HepG2 (cell line): ENCODE measurements at regions not wholly inside any gene's neighbourhood (a gene's known extent, or its start where the extent isn't known, plus 50 kb on each side); places are given as distances from the start of the nearest gene placed in this dataset.

ENCODE experiments used
- ATAC-seq: fragments of 200-7000 bp; cut with Tn5 transposase; 3 replicates; pipeline ENCODE4 v1.9.1; 2020; ENCODE audit warnings: mild to moderate bottlenecking, moderate library complexity
- BruUV-seq: library from RNA; stranded (reverse); fragments of 400-500 nt; replicated peaks from 2 replicates; lab custom pipeline; 2021; lab: Mats Ljungman, UMichigan
- CTCF ChIA-PET: fragments of 300-600 bp; formaldehyde crosslinking; extraction: SDS; loops from one replicate; lab custom pipeline; 2021; ENCODE audit warnings: low total read pairs, inconsistent platforms, low intra/inter-chr PET ratio; lab: Yijun Ruan, JAX
- POLR2A ChIA-PET: fragments of 350-600 bp; sonication (Branson Sonifier 250); formaldehyde crosslinking; loops from one replicate; lab custom pipeline; 2020; ENCODE audit warnings: antibody characterized with exemption, inconsistent platforms; lab: Yijun Ruan, JAX
- DNase-seq: peaks from one replicate; pipeline ENCODE4 v3.0.0-alpha.2; 2015; ENCODE audit warnings: low spot score
- FAIRE-seq: peaks from 3 replicates; lab custom pipeline; 2011; peaks lifted over from hg19 to GRCh38; lab: Jason Lieb, UNC
- H2AFZ ChIP-seq: one replicate; pipeline ENCODE4 v1.6.1; 2011; ENCODE audit warnings: low read length, inconsistent platforms
- H3K27ac ChIP-seq: fragments of 300-600 bp; 3 replicates; pipeline ENCODE4 v1.8.0; 2011; ENCODE audit warnings: mixed run types, mild to moderate bottlenecking, mixed read lengths, low read length, inconsistent platforms; ENCODE audit not compliant: insufficient read depth; ENCODE audit errors: extremely low read length
- H3K27me3 ChIP-seq, 2 experiments: fragments of 200-600 bp in 1 of 2; 2 replicates in 1 of 2; 3 replicates in 1 of 2; pipeline versions ENCODE4 v1.6.0 to v1.8.0; 2011; ENCODE audit warnings: low read length in 2 of 2, mild to moderate bottlenecking in 2 of 2, moderate library complexity in 2 of 2, inconsistent platforms in 1 of 2; ENCODE audit not compliant: insufficient read depth in 2 of 2, control insufficient read depth in 1 of 2
- H3K36me3 ChIP-seq, 2 experiments: fragments of 200-600 bp in 1 of 2; replicated peaks in 1 of 2; 2 replicates in 1 of 2; 3 replicates in 1 of 2; pipeline versions ENCODE4 v1.5.1 to v1.8.0; 2011; ENCODE audit warnings: low read length in 2 of 2, inconsistent platforms in 1 of 2; ENCODE audit not compliant: insufficient read depth in 2 of 2, control insufficient read depth in 1 of 2
- H3K4me1 ChIP-seq: 2 replicates; pipeline ENCODE4 v1.5.1; 2012; ENCODE audit warnings: low read length, inconsistent platforms; ENCODE audit not compliant: insufficient read depth
- H3K4me2 ChIP-seq: 2 replicates; pipeline ENCODE4 v1.6.0; 2011; ENCODE audit warnings: low read depth, low read length, inconsistent platforms
- H3K4me3 ChIP-seq, 3 experiments: fragments of 200-600 bp in 1 of 3; sonication (generic), shearing (Covaris generic) in 1 of 3; replicated peaks in 1 of 3; 2 replicates each; pipeline ENCODE4 v1.5.1; 2011 to 2016; ENCODE audit warnings: low read length in 3 of 3, inconsistent platforms in 2 of 3, low read depth in 2 of 3, mild to moderate bottlenecking in 2 of 3, control low read depth in 1 of 3, mixed read lengths in 1 of 3; ENCODE audit not compliant: insufficient read depth in 1 of 3
- H3K79me2 ChIP-seq: one replicate; pipeline ENCODE4 v1.6.1; 2011; ENCODE audit warnings: low read length, inconsistent platforms; ENCODE audit not compliant: insufficient read depth
- H3K9ac ChIP-seq: 2 replicates; pipeline ENCODE4 v1.6.0; 2011; ENCODE audit warnings: mild to moderate bottlenecking, low read depth, low read length, inconsistent platforms; ENCODE audit not compliant: insufficient read depth
- H3K9me3 ChIP-seq: 2 replicates; pipeline ENCODE4 v1.5.1; 2012; ENCODE audit warnings: mild to moderate bottlenecking, low read length
- H4K20me1 ChIP-seq: 2 replicates; pipeline ENCODE4 v1.6.0; 2011; ENCODE audit warnings: inconsistent platforms, mild to moderate bottlenecking, low read length, moderate library complexity; ENCODE audit not compliant: insufficient read depth
- CAMTA2 ChIP-seq: sonication (generic); formaldehyde crosslinking; IDR thresholded peaks from 2 replicates; pipeline ENCODE4 v1.4.0; 2020; ENCODE audit warnings: mild to moderate bottlenecking, missing genetic modification reagents, borderline replicate concordance
- CBFB ChIP-seq: sonication (generic); formaldehyde crosslinking; IDR thresholded peaks from 2 replicates; pipeline ENCODE4 v1.4.0; 2020; ENCODE audit warnings: missing genetic modification reagents
- CREB1 ChIP-seq, 2 experiments: fragments of 450-650 bp in 1 of 2; IDR thresholded peaks; 2 replicates each; pipeline ENCODE4 v1.6.1; 2016 to 2017; ENCODE audit warnings: control low read depth in 1 of 2, mild to moderate bottlenecking in 1 of 2, missing compliant biosample characterization in 1 of 2, missing genetic modification characterization in 1 of 2
- KDM6A ChIP-seq: IDR thresholded peaks from 2 replicates; pipeline ENCODE4 v1.6.1; 2016; ENCODE audit warnings: low read depth
- PPARG ChIP-seq: conservative IDR thresholded peaks from 2 replicates; pipeline ENCODE4 v1.6.1; 2016; ENCODE audit warnings: missing biosample characterization, missing genetic modification reagents
- SNAPC2 ChIP-seq: sonication (generic); formaldehyde crosslinking; IDR thresholded peaks from 2 replicates; pipeline ENCODE4 v1.8.1; 2022; ENCODE audit warnings: mild to moderate bottlenecking, missing genetic modification reagents
- SOX13 ChIP-seq, 3 experiments: fragments of 450-650 bp in 1 of 3; sonication (generic) in 1 of 3; formaldehyde crosslinking in 1 of 3; IDR thresholded peaks in 2 of 3; conservative IDR thresholded peaks in 1 of 3; 2 replicates each; pipeline versions ENCODE4 v1.5.0 to v1.6.1; 2016 to 2020; ENCODE audit warnings: antibody characterized with exemption in 1 of 3, mild to moderate bottlenecking in 1 of 3, missing compliant biosample characterization in 1 of 3, missing genetic modification reagents in 1 of 3, moderate library complexity in 1 of 3
- ZNF570 ChIP-seq: sonication (generic); formaldehyde crosslinking; IDR thresholded peaks from 2 replicates; pipeline ENCODE4 v1.4.0; 2020; ENCODE audit warnings: mild to moderate bottlenecking, missing genetic modification reagents, borderline replicate concordance
- ZNF839 ChIP-seq: sonication (generic); formaldehyde crosslinking; IDR thresholded peaks from 2 replicates; pipeline ENCODE4 v1.4.0; 2020; ENCODE audit warnings: missing genetic modification reagents, mild to moderate bottlenecking, borderline replicate concordance
- WGBS: methylation state at CpG from one replicate; pipeline ENCODE4 v1.1.6; 2017; ENCODE audit warnings: low lambda C conversion rate; 5-methylcytosine and 5-hydroxymethylcytosine counted together
- in situ Hi-C: cut with HindIII; loops from 2 replicates; pipeline ENCODE4 v1.10.0; 2017; ENCODE audit warnings: low pct_unique_long_range_greater_than_20kb; ENCODE audit not compliant: extremely low pct_ligation_motif_present
- intact Hi-C: fragments of 100-400 bp; cut with micrococcal nuclease; formaldehyde crosslinking; loops from one replicate; pipeline ENCODE4 v1.10.0; 2022; ENCODE audit not compliant: unreplicated experiment
- TF ChIP-seq, protein P1 (sequence below): sonication (generic); formaldehyde crosslinking; IDR thresholded peaks from 2 replicates; pipeline ENCODE4 v1.4.0; 2020; ENCODE audit warnings: missing genetic modification reagents
- TF ChIP-seq, protein P2 (sequence below): sonication (generic); formaldehyde crosslinking; IDR thresholded peaks from 2 replicates; pipeline ENCODE4 v1.4.0; 2020; ENCODE audit warnings: missing genetic modification reagents

DNA sequence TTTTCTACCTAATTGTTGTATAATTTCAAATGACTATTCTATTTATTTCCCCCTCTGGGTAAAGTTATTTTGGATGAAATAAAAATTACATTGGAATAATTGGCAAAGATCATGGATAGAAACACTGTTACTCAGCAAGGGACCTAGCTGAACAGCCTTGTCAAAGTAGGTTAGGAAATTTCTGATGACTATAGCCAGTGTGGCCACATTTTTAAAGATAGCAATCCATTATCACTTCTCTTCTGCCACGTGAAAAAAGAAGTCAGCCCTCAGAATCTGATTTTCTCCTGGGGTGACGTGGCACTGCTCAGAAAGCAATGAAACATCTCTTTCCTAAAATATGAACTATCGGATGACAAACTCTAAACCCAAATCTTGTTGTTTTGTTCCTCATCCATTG, 784.2 kb upstream of the RIOK2 start:
- Histone ChIP-seq H3K4me2 (no peak overlapping the region), H3K9ac (no peak overlapping the region), H3K9me3 (no peaks in the 10 kb centered on the region), H3K4me1 (no peaks in the 10 kb centered on the region), H2AFZ (no peak overlapping the region), H3K36me3 (no peaks in the 10 kb centered on the region), H3K4me3 (no peak overlapping the region), H3K27me3 (no peaks in the 10 kb centered on the region), H4K20me1 (no peaks in the 10 kb centered on the region), H3K79me2 (no peaks in the 10 kb centered on the region), H3K27ac (no peak overlapping the region)
- BruUV-seq = no TSS peak
- 8% methylated on average over 3 of the region's 3 CpGs for WGBS
- ChIA-PET CTCF (no interaction called here), POLR2A (no interaction called here)
- TF ChIP-seq ZNF839 (CRISPR knock-in tag) (no peak), PPARG (no peak), CREB1 (IDR thresholded peaks at IDR 0.05) (peak; percentile 36; the same call in 1 of the 2 replicates), CREB1 (CRISPR knock-in tag; IDR thresholded peaks at IDR 0.05) (no peak)
- TF ChIP-seq, protein P1, sequence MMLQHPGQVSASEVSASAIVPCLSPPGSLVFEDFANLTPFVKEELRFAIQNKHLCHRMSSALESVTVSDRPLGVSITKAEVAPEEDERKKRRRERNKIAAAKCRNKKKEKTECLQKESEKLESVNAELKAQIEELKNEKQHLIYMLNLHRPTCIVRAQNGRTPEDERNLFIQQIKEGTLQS = no peak
- intact Hi-C loops = no loop called here
- DNase-seq = no peak
- ATAC-seq = no peak
- FAIRE-seq = no peak
- in situ Hi-C loops = no loop called here

DNA sequence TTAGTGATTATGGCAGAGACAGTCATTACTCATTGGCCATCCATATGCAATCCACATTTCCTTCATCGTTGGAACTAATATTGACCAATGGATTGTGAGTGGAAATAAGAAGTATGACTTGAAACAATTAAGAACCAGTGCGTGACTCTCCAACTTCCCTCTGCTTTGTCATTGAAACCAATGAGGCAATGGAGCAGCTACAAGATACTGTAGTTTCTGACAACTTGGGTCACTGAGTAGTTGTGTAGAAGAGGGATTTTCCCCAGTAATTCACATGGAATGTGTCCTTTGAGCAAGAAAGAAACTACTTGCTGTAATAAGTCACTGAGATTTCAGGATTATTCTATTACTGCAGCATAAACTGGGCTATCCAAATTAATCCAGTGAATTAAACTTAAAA, 785.3 kb upstream of the RIOK2 start:
- Histone ChIP-seq H3K4me3 (no peak overlapping the region), H3K9me3 (no peaks in the 10 kb centered on the region), H3K4me1 (no peaks in the 10 kb centered on the region), H3K27me3 (no peaks in the 10 kb centered on the region), H3K9ac (no peak overlapping the region), H3K79me2 (no peaks in the 10 kb centered on the region), H2AFZ (no peak overlapping the region), H3K4me2 (no peak overlapping the region), H3K27ac (no peak overlapping the region), H3K36me3 (no peaks in the 10 kb centered on the region), H4K20me1 (no peaks in the 10 kb centered on the region)
- ATAC-seq (no peak), FAIRE-seq (no peak), DNase-seq (no peak)
- BruUV-seq = no TSS peak
- in situ Hi-C loops (no loop called here), intact Hi-C loops (no loop called here)
- CTCF ChIA-PET = no interaction called here
- POLR2A ChIA-PET = no interaction called here
- WGBS = 7% methylated on average over 2 of the region's 2 CpGs
- TF ChIP-seq CBFB (CRISPR knock-in tag) = no peak
- no peak for TF ChIP-seq SOX13 (IDR thresholded peaks at IDR 0.05)
- no peak for TF ChIP-seq SOX13 (CRISPR knock-in tag; conservative IDR thresholded peaks at IDR 0.05 in 1 of 2, IDR thresholded peaks at IDR 0.05 in 1 of 2)
- TF ChIP-seq SNAPC2 (CRISPR knock-in tag) = no peak
- TF ChIP-seq ZNF570 = no peak
- no peak for TF ChIP-seq KDM6A (CRISPR knock-in tag)
- TF ChIP-seq CAMTA2 = no peak
- TF ChIP-seq, protein P2, sequence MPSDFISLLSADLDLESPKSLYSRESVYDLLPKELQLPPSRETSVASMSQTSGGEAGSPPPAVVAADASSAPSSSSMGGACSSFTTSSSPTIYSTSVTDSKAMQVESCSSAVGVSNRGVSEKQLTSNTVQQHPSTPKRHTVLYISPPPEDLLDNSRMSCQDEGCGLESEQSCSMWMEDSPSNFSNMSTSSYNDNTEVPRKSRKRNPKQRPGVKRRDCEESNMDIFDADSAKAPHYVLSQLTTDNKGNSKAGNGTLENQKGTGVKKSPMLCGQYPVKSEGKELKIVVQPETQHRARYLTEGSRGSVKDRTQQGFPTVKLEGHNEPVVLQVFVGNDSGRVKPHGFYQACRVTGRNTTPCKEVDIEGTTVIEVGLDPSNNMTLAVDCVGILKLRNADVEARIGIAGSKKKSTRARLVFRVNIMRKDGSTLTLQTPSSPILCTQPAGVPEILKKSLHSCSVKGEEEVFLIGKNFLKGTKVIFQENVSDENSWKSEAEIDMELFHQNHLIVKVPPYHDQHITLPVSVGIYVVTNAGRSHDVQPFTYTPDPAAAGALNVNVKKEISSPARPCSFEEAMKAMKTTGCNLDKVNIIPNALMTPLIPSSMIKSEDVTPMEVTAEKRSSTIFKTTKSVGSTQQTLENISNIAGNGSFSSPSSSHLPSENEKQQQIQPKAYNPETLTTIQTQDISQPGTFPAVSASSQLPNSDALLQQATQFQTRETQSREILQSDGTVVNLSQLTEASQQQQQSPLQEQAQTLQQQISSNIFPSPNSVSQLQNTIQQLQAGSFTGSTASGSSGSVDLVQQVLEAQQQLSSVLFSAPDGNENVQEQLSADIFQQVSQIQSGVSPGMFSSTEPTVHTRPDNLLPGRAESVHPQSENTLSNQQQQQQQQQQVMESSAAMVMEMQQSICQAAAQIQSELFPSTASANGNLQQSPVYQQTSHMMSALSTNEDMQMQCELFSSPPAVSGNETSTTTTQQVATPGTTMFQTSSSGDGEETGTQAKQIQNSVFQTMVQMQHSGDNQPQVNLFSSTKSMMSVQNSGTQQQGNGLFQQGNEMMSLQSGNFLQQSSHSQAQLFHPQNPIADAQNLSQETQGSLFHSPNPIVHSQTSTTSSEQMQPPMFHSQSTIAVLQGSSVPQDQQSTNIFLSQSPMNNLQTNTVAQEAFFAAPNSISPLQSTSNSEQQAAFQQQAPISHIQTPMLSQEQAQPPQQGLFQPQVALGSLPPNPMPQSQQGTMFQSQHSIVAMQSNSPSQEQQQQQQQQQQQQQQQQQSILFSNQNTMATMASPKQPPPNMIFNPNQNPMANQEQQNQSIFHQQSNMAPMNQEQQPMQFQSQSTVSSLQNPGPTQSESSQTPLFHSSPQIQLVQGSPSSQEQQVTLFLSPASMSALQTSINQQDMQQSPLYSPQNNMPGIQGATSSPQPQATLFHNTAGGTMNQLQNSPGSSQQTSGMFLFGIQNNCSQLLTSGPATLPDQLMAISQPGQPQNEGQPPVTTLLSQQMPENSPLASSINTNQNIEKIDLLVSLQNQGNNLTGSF (CRISPR knock-in tag) = no peak
